GM10266 (cell line): ENCODE measurements at regions not wholly inside any gene's neighbourhood (a gene's known extent, or its start where the extent isn't known, plus 50 kb on each side); places are given as distances from the start of the nearest gene placed in this dataset.

Experiments
- DNase-seq: peaks from one replicate; pipeline ENCODE4 v3.0.0; 2012; ENCODE audit errors: extremely low spot score
- CTCF ChIP-seq: IDR thresholded peaks from 2 replicates; pipeline ENCODE4 v1.5.1; 2012; ENCODE audit warnings: mild to moderate bottlenecking, low read depth; ENCODE audit not compliant: control insufficient read depth, insufficient read depth; ENCODE audit errors: missing control alignments

- no peak for TF ChIP-seq CTCF
These were observed 254.5 kb downstream of the FAM43A start for GRCh38 chr3:194939949-194940770.

GRCh38 chr3:194941360-194941955, 255.8 kb downstream of the FAM43A start:
- no peak for TF ChIP-seq CTCF
- DNase-seq: no peak

More at GRCh38 chr3:194939949-194940770, 254.5 kb downstream of the FAM43A start:
- DNase-seq: no peak

GRCh38 chr3:194941956-194942511, 256.4 kb downstream of the FAM43A start:
- DNase-seq: no peak
- TF ChIP-seq CTCF: no peak

GRCh38 chr3:194944526-194944925, 258.8 kb downstream of the FAM43A start:
- TF ChIP-seq CTCF: no peak

GRCh38 chr3:194945508-194945907, 259.8 kb downstream of the FAM43A start:
- no peak for DNase-seq
- TF ChIP-seq CTCF: no peak

More at GRCh38 chr3:194944526-194944925, 258.8 kb downstream of the FAM43A start:
- no peak for DNase-seq

- no peak for TF ChIP-seq CTCF
- no peak for DNase-seq
These were observed 260.4 kb downstream of the FAM43A start for GRCh38 chr3:194946091-194946490.

- DNase-seq: no peak
- no peak for TF ChIP-seq CTCF
These were observed 263.9 kb downstream of the FAM43A start for GRCh38 chr3:194949592-194949991.
